ENCODE measurements at regions not wholly inside any gene's neighbourhood (a gene's known extent, or its start where the extent isn't known, plus 50 kb on each side); places are given as distances from the start of the nearest gene placed in this dataset.

GRCh38 chr2:128638341-128639119, 319.9 kb upstream of the HS6ST1 start (continued):
- TF ChIP-seq, protein P1, sequence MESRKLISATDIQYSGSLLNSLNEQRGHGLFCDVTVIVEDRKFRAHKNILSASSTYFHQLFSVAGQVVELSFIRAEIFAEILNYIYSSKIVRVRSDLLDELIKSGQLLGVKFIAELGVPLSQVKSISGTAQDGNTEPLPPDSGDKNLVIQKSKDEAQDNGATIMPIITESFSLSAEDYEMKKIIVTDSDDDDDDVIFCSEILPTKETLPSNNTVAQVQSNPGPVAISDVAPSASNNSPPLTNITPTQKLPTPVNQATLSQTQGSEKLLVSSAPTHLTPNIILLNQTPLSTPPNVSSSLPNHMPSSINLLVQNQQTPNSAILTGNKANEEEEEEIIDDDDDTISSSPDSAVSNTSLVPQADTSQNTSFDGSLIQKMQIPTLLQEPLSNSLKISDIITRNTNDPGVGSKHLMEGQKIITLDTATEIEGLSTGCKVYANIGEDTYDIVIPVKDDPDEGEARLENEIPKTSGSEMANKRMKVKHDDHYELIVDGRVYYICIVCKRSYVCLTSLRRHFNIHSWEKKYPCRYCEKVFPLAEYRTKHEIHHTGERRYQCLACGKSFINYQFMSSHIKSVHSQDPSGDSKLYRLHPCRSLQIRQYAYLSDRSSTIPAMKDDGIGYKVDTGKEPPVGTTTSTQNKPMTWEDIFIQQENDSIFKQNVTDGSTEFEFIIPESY (IDR thresholded peaks at IDR 0.05) = no peak
- TF ChIP-seq RXRA (IDR thresholded peaks at IDR 0.05) = no peak
- no peak for TF ChIP-seq YY1 (IDR thresholded peaks at IDR 0.05)
- no peak for TF ChIP-seq TAF1 (conservative IDR thresholded peaks at IDR 0.05)
- no peak for TF ChIP-seq NR2F2 (IDR thresholded peaks at IDR 0.05)
- no peak for TF ChIP-seq FOXA1 (IDR thresholded peaks at IDR 0.05)
- TF ChIP-seq GABPA (IDR thresholded peaks at IDR 0.05 in 1 of 2, conservative IDR thresholded peaks at IDR 0.05 in 1 of 2) = no peak

DNA sequence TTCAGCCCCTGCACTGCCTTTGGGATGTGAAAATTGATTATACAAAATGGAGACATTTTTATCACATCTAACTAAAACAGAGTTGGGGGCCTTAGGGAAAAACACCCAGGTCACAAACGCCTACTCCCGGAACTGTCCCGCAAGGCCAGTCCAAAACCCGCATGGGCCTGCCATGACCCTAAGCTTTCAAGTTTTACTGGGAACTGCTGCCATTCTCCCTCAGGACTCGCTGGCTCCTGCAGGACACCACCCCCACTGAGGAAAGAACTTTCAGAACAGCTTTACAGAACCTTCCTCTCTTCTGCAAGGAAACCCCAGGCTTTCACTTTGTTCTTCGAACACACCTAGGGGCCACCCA, 320.4 kb upstream of the HS6ST1 start:
- Histone ChIP-seq H3K4me1 (ENCODE audit: control insufficient read depth in 4 of 4, insufficient read depth in 4 of 4, low read length in 3 of 4) (no peaks in the 10 kb centered on the region), H3K9ac (ENCODE audit: low read depth in 1 of 2, low read length in 2 of 2) (no peak overlapping the region), H3K9me3 (ENCODE audit: control insufficient read depth in 4 of 4, low read length in 3 of 4) (no peaks in the 10 kb centered on the region), H3K27me3 (ENCODE audit: control insufficient read depth in 4 of 4, insufficient read depth in 4 of 4, low read length in 3 of 4) (no peaks in the 10 kb centered on the region), H3K27ac (ENCODE audit: low read depth in 1 of 2, low read length in 2 of 2) (no peak overlapping the region), H3K4me3 (ENCODE audit: low read depth in 1 of 3, low read length in 3 of 3) (no peak overlapping the region), H3K36me3 (ENCODE audit: control insufficient read depth in 4 of 4, insufficient read depth in 3 of 4, low read depth in 1 of 4, low read length in 3 of 4) (no peaks in the 10 kb centered on the region)
- TF ChIP-seq, protein P1 (IDR thresholded peaks at IDR 0.05) = no peak
- no peak for TF ChIP-seq EGR1 (IDR thresholded peaks at IDR 0.05; ENCODE audit: low read depth in 2 of 2)
- no peak for TF ChIP-seq HNF4A (conservative IDR thresholded peaks at IDR 0.05)
- DNase-seq (ENCODE audit: low spot score) = peak; percentile 19
- 93% methylated on average over 6 of the region's 6 CpGs for WGBS

- Histone ChIP-seq H3K9me3 (ENCODE audit: control insufficient read depth in 4 of 4, low read length in 3 of 4) (no peaks in the 10 kb centered on the region), H3K36me3 (ENCODE audit: control insufficient read depth in 4 of 4, insufficient read depth in 3 of 4, low read depth in 1 of 4, low read length in 3 of 4) (no peaks in the 10 kb centered on the region), H3K4me1 (ENCODE audit: control insufficient read depth in 4 of 4, insufficient read depth in 4 of 4, low read length in 3 of 4) (no peaks in the 10 kb centered on the region), H3K27ac (ENCODE audit: low read depth in 1 of 2, low read length in 2 of 2) (no peak overlapping the region), H3K9ac (ENCODE audit: low read depth in 1 of 2, low read length in 2 of 2) (no peak overlapping the region), H3K27me3 (ENCODE audit: control insufficient read depth in 4 of 4, insufficient read depth in 4 of 4, low read length in 3 of 4) (no peaks in the 10 kb centered on the region), H3K4me3 (ENCODE audit: low read depth in 1 of 3, low read length in 3 of 3) (no peak overlapping the region)
- TF ChIP-seq TAF1 (conservative IDR thresholded peaks at IDR 0.05) (no peak), RXRA (IDR thresholded peaks at IDR 0.05) (no peak), ATF3 (IDR thresholded peaks at IDR 0.05) (no peak), JUND (IDR thresholded peaks at IDR 0.05) (no peak), EGR1 (IDR thresholded peaks at IDR 0.05; ENCODE audit: low read depth in 2 of 2) (no peak), YY1 (IDR thresholded peaks at IDR 0.05) (no peak), FOXA2 (IDR thresholded peaks at IDR 0.05) (no peak)
- 90% methylated on average over 11 of the region's 11 CpGs for WGBS
- peak; percentile 22 for DNase-seq (ENCODE audit: low spot score)
These were observed 321.0 kb upstream of the HS6ST1 start for GRCh38 chr2:128639693-128640092.

All from liver (tissue), 7 donors.